ENCODE measurements at regions not wholly inside any gene's neighbourhood (a gene's known extent, or its start where the extent isn't known, plus 50 kb on each side); places are given as distances from the start of the nearest gene placed in this dataset.

DNA sequence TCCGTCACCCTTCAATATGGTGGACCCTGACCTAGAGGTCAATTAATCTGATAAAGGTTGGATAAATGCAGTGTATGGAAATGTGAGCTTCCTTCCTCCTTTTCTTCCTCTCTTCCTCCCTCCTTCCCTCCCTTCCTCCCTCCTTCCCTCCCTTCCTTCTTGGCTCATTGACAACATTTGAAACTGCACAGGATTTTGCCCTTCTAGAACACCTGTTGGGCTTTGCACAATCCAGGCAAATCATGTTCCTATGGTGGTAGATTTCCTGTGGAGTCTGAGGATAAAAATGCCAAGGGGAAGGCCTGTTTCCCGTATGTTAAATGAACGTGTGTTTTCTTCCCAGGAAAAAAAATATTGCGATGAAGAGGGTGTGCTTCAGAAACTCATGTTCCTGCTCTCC, 642.8 kb downstream of the EPM2A start:
- TF ChIP-seq, protein P1, sequence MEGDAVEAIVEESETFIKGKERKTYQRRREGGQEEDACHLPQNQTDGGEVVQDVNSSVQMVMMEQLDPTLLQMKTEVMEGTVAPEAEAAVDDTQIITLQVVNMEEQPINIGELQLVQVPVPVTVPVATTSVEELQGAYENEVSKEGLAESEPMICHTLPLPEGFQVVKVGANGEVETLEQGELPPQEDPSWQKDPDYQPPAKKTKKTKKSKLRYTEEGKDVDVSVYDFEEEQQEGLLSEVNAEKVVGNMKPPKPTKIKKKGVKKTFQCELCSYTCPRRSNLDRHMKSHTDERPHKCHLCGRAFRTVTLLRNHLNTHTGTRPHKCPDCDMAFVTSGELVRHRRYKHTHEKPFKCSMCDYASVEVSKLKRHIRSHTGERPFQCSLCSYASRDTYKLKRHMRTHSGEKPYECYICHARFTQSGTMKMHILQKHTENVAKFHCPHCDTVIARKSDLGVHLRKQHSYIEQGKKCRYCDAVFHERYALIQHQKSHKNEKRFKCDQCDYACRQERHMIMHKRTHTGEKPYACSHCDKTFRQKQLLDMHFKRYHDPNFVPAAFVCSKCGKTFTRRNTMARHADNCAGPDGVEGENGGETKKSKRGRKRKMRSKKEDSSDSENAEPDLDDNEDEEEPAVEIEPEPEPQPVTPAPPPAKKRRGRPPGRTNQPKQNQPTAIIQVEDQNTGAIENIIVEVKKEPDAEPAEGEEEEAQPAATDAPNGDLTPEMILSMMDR (IDR thresholded peaks at IDR 0.05), result no peak
- no peak for TF ChIP-seq ZFX (IDR thresholded peaks at IDR 0.05; ENCODE audit: borderline replicate concordance)

Measured in 22Rv1 (cell line).